T47D (cell line): ENCODE measurements at regions not wholly inside any gene's neighbourhood (a gene's known extent, or its start where the extent isn't known, plus 50 kb on each side); places are given as distances from the start of the nearest gene placed in this dataset.

ENCODE experiments used
- DNase-seq, 2 experiments: peaks; one replicate each; pipeline versions ENCODE4 v3.0.0 to v3.0.0-alpha.2; 2011 to 2012; ENCODE audit warnings: low read depth in 1 of 2, low spot score in 1 of 2
- JUND ChIP-seq: IDR thresholded peaks from 2 replicates; pipeline ENCODE4 v1.6.1; 2012; ENCODE audit warnings: low read depth
- in situ Hi-C: cut with HindIII; loops from 2 replicates; pipeline ENCODE4 v1.10.0; 2016; ENCODE audit warnings: low sequenced_read_pairs, low pct_unique_long_range_greater_than_20kb

DNA sequence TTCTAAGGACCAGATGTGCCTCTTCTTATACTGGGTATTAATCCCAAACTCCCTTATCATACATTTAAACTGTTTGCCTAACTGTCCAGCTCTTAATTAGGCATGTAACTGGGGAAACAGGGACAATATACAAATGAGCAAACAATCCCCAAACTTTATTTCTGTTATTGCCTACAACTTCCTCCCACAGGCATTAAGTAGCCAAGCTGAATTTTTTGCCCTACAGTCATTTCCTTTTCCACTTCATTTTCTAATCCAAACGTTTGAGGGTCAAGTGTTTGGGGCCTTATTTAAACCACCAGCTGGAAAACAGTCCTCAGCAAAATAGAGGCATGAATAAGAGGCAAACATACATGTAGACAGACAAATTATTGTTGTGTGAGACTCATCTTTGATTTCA is 77.4 kb upstream of the CCL2 start:
- no peak for TF ChIP-seq JUND
- no peak for DNase-seq
- in situ Hi-C loops, result no loop called here

DNA sequence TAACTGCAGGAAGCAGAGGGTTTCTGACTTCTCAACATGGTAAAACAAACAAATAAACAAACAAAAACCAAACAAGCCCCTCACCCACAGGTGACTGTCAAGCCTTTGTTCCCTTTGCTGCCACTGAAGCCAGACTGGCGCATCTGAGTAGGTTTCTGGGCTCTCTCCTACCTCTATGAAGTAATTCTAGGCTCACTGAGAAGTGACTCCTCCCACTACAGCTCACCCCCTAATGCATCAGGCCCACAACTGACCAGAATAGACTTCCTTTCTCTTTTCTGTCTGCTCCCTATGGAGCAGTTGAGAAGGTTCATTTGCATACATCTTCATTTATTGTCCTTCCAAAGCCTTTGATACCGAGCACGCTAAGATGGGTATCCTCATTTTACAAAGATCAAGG is 77.0 kb upstream of the CCL2 start:
- in situ Hi-C loops, result no loop called here
- no peak for TF ChIP-seq JUND
- DNase-seq, result no peak

DNA sequence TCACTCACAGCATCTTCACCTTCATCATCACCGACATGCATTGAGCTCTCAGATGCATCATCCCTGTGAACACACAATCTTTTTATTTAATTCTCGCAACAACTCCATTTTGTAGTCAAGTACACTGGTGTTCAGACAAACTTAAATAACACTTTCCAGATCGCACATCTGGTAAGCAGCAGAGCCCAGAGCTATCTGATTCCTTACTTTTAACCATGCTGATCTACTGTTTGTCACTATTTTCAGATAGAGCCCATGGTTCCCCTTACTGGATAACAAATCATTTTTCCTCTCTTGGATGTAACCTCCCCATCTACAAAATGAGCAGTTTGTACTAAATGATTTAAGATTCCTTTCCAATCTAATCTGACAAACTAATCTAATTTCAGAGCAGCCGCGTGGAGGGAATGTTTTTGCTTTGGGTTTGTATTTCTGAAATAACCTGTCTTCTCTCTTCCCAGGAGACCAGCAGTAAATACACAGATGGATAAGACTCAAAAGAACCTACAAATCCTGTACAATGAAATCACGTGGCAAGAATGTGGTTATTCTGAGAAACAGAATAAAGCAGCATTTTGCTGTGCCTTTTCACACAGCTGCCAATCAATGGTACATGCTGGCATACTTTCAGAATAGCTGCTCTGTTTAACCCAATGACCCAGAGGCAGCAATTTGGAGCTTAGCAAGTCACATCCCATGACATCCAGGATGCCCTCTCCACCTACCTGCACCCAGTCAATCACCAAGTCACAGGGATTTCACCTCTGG is 72.9 kb upstream of the CCL2 start:
- in situ Hi-C loops, result no loop called here
- TF ChIP-seq JUND, result no peak
- DNase-seq, result no peak

DNA sequence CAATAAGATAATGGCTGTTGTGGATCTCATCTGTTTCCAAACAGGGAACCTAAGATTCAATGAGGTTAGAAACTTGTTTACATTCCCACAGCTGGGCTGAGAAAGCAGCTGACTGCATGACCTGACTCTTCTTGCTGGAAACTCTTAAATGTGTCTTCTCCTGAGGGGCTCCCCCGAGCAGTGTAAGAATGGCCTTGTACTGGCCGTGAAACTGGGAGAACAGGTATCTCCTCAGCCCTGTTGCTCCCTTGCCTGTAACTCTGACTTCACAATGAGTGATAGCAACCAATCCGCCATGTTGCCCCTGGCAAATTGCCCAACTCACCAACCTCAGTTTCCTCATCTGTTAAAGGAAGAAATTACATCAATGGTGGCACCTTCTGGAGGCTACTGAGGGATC is 59.1 kb upstream of the CCL2 start:
- DNase-seq, result no peak
- in situ Hi-C loops, result no loop called here
- no peak for TF ChIP-seq JUND

DNA sequence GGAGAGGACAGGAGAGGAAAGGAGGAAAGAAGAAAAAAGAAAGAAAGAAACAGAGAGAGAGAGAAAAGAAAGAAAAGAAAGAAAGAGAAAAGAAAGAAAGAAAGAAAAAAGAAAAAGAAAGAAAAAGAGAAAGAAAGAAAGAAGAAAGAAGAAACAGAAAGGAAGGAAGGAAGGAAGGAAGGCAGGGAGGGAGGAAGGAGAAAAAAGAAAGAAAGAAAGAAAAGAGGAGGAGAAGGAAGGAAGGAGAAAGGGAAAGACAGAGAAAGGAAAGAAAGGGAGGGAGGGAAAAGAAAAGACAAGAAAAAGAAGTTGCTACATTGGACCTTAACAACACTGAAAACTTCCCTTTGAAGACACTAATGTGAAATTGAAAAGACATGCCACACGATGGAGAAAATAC is 56.6 kb upstream of the CCL2 start:
- TF ChIP-seq JUND, result no peak

DNA sequence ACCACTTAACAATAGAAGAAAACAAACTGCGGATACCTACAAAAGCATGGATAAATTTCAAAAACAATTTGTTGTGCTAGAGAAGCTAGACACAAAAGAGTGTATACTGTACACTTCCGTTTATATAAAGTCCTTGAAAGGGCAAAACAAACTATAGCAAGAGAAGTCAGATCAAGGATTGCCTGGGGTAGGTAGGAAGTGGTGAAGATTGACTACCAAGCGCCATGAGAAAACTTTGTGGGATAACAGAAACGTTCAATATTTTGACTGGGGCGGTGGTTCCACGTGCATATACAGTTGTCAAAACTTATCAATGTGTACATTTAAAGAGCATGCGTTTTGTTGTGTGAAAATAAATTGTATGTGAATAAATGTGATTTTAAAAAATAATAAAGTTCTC is 55.6 kb upstream of the CCL2 start:
- DNase-seq, result no peak
- in situ Hi-C loops, result no loop called here
- no peak for TF ChIP-seq JUND

More for the DNA sequence above, 56.6 kb upstream of the CCL2 start:
- DNase-seq, result no peak
- in situ Hi-C loops, result no loop called here

DNA sequence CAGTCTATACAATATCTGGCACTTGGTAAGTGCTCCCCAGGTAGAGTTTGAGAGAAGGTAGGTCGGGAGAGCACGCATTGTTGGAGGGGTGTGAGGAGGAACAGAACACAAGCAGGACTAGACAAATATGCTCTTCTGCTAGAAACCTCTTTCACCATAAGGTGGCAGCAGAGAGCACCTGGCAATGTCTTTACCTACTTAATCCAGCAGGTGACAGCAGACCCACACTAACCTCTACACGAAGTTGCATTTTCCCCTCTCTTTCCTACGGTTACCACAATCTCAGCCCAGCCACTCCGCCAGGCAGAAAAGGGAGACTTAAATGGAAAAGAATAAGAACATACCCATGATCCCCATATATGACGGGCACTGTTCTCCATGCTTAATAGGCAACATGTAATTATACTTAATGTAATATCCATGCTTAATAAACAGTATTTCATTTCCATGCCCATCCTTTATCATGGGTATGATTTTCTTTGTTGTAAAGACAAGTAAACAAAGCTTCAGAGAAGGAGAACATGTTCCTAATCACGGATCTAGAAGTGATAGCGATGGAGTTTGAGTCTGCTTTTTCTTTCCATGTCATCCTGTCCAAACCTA is 55.1 kb upstream of the CCL2 start:
- in situ Hi-C loops, result no loop called here
- DNase-seq, result peak; percentile 66 to 90
- no peak for TF ChIP-seq JUND

DNA sequence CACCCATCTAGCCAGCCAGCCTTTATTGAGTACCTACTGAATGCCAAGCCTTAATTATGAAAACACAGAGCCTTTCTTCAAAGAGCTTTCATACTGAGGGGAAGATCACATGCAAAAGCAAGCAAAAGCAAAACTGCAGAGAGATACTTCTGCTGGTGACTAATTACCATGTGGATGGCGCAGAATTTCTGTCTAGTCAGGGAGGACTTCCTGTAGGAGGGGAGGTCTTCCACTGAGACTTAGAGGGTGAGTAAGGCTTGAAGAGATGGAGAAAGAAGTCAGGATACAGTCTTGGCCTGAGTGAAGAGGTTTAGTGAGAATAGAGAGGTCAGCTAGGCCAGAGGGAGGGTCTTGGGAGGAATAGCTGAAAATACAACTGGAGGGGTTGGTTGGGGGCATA is 53.9 kb upstream of the CCL2 start:
- in situ Hi-C loops, result no loop called here
- no peak for TF ChIP-seq JUND

DNA sequence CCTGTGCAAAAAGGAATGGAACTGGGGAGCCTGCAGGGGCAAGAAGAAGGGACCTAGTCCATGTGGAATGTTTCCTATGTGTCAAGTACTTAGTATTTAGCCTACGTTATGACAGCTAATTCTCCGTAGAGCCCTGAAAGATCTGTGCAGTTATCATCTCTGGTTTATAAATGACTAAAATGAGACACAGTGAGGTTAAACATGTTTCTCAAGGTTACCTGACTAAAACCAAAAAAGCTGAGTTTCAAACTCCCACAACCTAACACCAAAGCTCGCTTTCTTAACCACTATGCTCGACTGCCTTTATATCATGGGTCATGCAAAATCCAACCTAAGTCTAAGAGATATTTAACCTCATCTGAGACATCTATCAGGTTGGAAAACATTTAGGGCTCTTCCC is 53.3 kb upstream of the CCL2 start:
- in situ Hi-C loops, result no loop called here
- no peak for TF ChIP-seq JUND
- DNase-seq, result no peak

More for the DNA sequence above, 53.9 kb upstream of the CCL2 start:
- no peak for DNase-seq

DNA sequence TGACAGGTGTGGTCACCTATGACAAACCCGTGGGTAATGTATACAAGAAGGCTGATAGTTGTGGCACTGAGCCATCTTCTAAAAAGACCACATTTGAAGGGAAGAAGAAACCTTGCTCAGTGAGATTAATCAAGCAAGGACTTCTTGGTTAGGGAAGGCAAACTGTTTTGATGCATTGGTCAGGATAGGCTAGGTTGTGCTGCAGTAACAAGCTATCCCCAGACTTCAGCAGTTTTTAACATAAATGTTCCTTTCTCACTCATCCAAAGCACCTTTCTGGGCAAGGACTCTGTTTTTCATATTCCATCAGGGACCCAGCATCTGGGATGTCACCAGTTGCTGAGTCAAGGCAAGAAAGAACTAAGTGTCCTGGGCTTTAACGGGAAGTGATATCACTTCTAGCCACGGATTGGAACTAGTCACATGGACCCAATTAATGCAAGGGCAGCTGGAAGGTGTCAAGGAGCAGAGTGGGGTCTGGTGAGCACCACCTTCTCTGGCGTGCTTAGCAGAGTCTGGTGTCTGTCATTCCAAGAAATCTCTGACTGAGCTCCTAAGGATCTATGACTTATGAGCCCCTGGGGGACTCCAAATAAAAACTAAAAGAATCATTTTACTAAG is 52.0 kb upstream of the CCL2 start:
- in situ Hi-C loops, result no loop called here
- no peak for TF ChIP-seq JUND
- no peak for DNase-seq

DNA sequence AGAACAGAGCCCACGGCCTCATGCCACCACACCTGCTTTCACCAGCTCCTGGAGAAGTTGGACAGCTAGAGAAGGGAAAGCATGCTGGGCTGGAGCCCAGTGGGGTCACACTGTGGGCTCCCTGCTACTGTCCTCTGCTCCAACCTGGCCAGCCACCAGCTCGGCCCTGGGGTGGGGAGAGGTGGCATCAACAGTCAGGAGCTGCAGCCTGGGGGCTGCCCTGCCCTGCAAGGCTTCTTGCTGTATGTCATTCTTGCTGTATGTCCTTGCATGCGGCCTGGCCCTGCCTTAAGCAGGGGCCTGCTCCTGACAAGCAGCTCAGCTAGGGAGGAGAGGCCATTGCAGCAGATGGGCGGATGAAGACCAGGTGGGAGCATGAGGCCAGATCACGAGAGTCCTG is 50.7 kb upstream of the CCL2 start:
- in situ Hi-C loops, result no loop called here
- no peak for TF ChIP-seq JUND
- no peak for DNase-seq
